ENCODE measurements at regions not wholly inside any gene's neighbourhood (a gene's known extent, or its start where the extent isn't known, plus 50 kb on each side); places are given as distances from the start of the nearest gene placed in this dataset.

- TF ChIP-seq CTCF (conservative IDR thresholded peaks at IDR 0.05; ENCODE audit: low read depth, low read length) (no peak), EZH2 (IDR thresholded peaks at IDR 0.05; ENCODE audit: borderline replicate concordance, low read depth, low read length, poor library complexity, severe bottlenecking) (no peak)
Measured at GRCh38 chr2:160891353-160891740, 268.9 kb upstream of the TANK start.
